IMR-90 (cell line): ENCODE measurements at regions not wholly inside any gene's neighbourhood (a gene's known extent, or its start where the extent isn't known, plus 50 kb on each side); places are given as distances from the start of the nearest gene placed in this dataset.

Experiments
- ATAC-seq: fragments of 200-7000 bp; cut with Tn5 transposase; 2 replicates; pipeline ENCODE4 v1.9.1; 2020; ENCODE audit warnings: low read depth, mild to moderate bottlenecking, moderate library complexity
- BruUV-seq: library from RNA; stranded (reverse); fragments of 400-500 nt; replicated peaks from 2 replicates; lab custom pipeline; 2021; lab: Mats Ljungman, UMichigan
- CTCF ChIA-PET: fragments of 300-600 bp; formaldehyde crosslinking; extraction: SDS; loops from one replicate; lab custom pipeline; 2021; ENCODE audit warnings: antibody characterized with exemption; lab: Yijun Ruan, JAX
- POLR2A ChIA-PET: fragments of 300-600 bp; sonication (Branson Sonifier 250); formaldehyde crosslinking; loops from one replicate; lab custom pipeline; 2022; ENCODE audit warnings: antibody characterized with exemption; ENCODE audit not compliant: unreplicated experiment; lab: Charles Lee
- DNase-seq: peaks from one replicate; pipeline ENCODE4 v3.0.0; 2013
- H2AFZ ChIP-seq: replicated peaks from 2 replicates; pipeline ENCODE3; 2013; ENCODE audit warnings: low read length, mild to moderate bottlenecking; ENCODE audit not compliant: poor library complexity
- H2AK5ac ChIP-seq: 2 replicates; pipeline ENCODE4 v1.6.1; 2013; ENCODE audit warnings: low read depth, low read length, inconsistent platforms
- H2AK9ac ChIP-seq: replicated peaks from 2 replicates; pipeline ENCODE3; 2013; ENCODE audit warnings: mild to moderate bottlenecking, low read depth, low read length, moderate library complexity; ENCODE audit not compliant: poor library complexity
- H2BK120ac ChIP-seq: 2 replicates; pipeline ENCODE4 v1.6.1; 2013; ENCODE audit warnings: low read depth, low read length, inconsistent platforms
- H2BK15ac ChIP-seq: 3 replicates; pipeline ENCODE4 v1.6.1; 2013; ENCODE audit warnings: low read depth, low read length, inconsistent platforms
- H2BK20ac ChIP-seq: 2 replicates; pipeline ENCODE4 v1.6.1; 2013; ENCODE audit warnings: low read depth, mild to moderate bottlenecking, inconsistent platforms, low read length, moderate library complexity
- H2BK5ac ChIP-seq: 2 replicates; pipeline ENCODE4 v1.6.1; 2013; ENCODE audit warnings: mild to moderate bottlenecking, low read depth, low read length, inconsistent platforms; ENCODE audit not compliant: poor library complexity, severe bottlenecking
- H3K14ac ChIP-seq: replicated peaks from 2 replicates; pipeline ENCODE4 v1.6.1; 2013; ENCODE audit warnings: low read depth, low read length, inconsistent platforms
- H3K18ac ChIP-seq: 2 replicates; pipeline ENCODE4 v1.6.1; 2013; ENCODE audit warnings: low read depth, low read length, control low read depth
- H3K23ac ChIP-seq: 2 replicates; pipeline ENCODE4 v1.6.1; 2013; ENCODE audit warnings: low read depth, low read length, inconsistent platforms
- H3K27ac ChIP-seq: 2 replicates; pipeline ENCODE4 v1.5.1; 2013; ENCODE audit warnings: mild to moderate bottlenecking, control low read depth, low read length; ENCODE audit not compliant: insufficient read depth
- H3K27me3 ChIP-seq: 2 replicates; pipeline ENCODE4 v1.6.1; 2013; ENCODE audit warnings: low read length; ENCODE audit not compliant: control insufficient read depth, insufficient read depth
- H3K36me3 ChIP-seq: 2 replicates; pipeline ENCODE4 v1.6.1; 2013; ENCODE audit warnings: low read length, mixed read lengths; ENCODE audit not compliant: control insufficient read depth, insufficient read depth
- H3K4ac ChIP-seq: 2 replicates; pipeline ENCODE4 v1.6.1; 2013; ENCODE audit warnings: low read depth, low read length, inconsistent platforms
- H3K4me1 ChIP-seq: 2 replicates; pipeline ENCODE4 v1.6.1; 2013; ENCODE audit warnings: low read length, mixed read lengths; ENCODE audit not compliant: control insufficient read depth, insufficient read depth
- H3K4me2 ChIP-seq: 2 replicates; pipeline ENCODE4 v1.6.1; 2013; ENCODE audit warnings: low read depth, mild to moderate bottlenecking, control low read depth, low read length, moderate library complexity
- H3K4me3 ChIP-seq: 2 replicates; pipeline ENCODE4 v1.5.1; 2013; ENCODE audit warnings: low read depth, mild to moderate bottlenecking, control low read depth, low read length, moderate library complexity; ENCODE audit not compliant: insufficient read depth
- H3K56ac ChIP-seq: 2 replicates; pipeline ENCODE4 v1.6.1; 2013; ENCODE audit warnings: low read length, inconsistent platforms; ENCODE audit not compliant: insufficient read depth; ENCODE audit errors: extremely low read depth
- H3K79me1 ChIP-seq, 2 experiments: 2 replicates each; pipeline ENCODE4 v1.6.1; 2013; ENCODE audit warnings: low read length in 2 of 2, inconsistent platforms in 1 of 2, low read depth in 1 of 2
- H3K9ac ChIP-seq: 2 replicates; pipeline ENCODE4 v1.6.1; 2013; ENCODE audit warnings: low read depth, low read length, control low read depth
- H3K9me1 ChIP-seq: 2 replicates; pipeline ENCODE4 v1.6.1; 2013; ENCODE audit warnings: low read length, inconsistent platforms; ENCODE audit not compliant: insufficient read depth
- H3K9me3 ChIP-seq: 2 replicates; pipeline ENCODE4 v1.6.1; 2013; ENCODE audit warnings: low read length; ENCODE audit not compliant: control insufficient read depth, insufficient read depth
- H4K20me1 ChIP-seq: 2 replicates; pipeline ENCODE4 v1.6.1; 2013; ENCODE audit warnings: low read length, inconsistent platforms; ENCODE audit not compliant: insufficient read depth
- H4K5ac ChIP-seq: 2 replicates; pipeline ENCODE4 v1.6.1; 2013; ENCODE audit warnings: mild to moderate bottlenecking, low read depth, low read length, control low read depth
- H4K8ac ChIP-seq, 2 experiments: 2 replicates each; pipeline ENCODE4 v1.6.1; 2013; ENCODE audit warnings: low read depth in 2 of 2, low read length in 2 of 2, control low read depth in 1 of 2, inconsistent platforms in 1 of 2
- H4K91ac ChIP-seq: 2 replicates; pipeline ENCODE4 v1.6.1; 2013; ENCODE audit warnings: low read depth, low read length, inconsistent platforms; ENCODE audit not compliant: insufficient read depth
- CTCF ChIP-seq: conservative IDR thresholded peaks from 2 replicates; pipeline ENCODE4 v1.5.1; 2012; ENCODE audit warnings: mild to moderate bottlenecking, low read depth, low read length, improper control_type of control experiment
- WGBS, 2 experiments: methylation state at CpG; one replicate each; pipeline versions ENCODE4 v1.1.5 to v1.1.7; 2013; ENCODE audit warnings: missing lambda C conversion rate in 2 of 2; ENCODE audit not compliant: insufficient read length in 1 of 2; ENCODE audit errors: extremely low coverage in 2 of 2; 5-methylcytosine and 5-hydroxymethylcytosine counted together
- dilution Hi-C: fragments of 300-500 bp; cut with HindIII; formaldehyde crosslinking; loops from one replicate; pipeline ENCODE4 v1.14.3; 2018; ENCODE audit warnings: low sequenced_read_pairs; ENCODE audit not compliant: unreplicated experiment
- in situ Hi-C: fragments of 300-500 bp; cut with MboI; formaldehyde crosslinking; loops from 3 replicates; pipeline ENCODE4 v1.14.3; 2019; ENCODE audit warnings: low sequenced_read_pairs, inconsistent platforms, mixed read lengths
- intact Hi-C: fragments of 100-400 bp; cut with micrococcal nuclease; formaldehyde crosslinking; loops from 2 replicates; pipeline ENCODE4 v1.10.0; 2022

- TF ChIP-seq CTCF, result no peak
- H4K91ac ChIP-seq, result no peak overlapping the region
- no peaks in the 10 kb centered on the region for H3K36me3 ChIP-seq
- intact Hi-C loops (no loop called here), dilution Hi-C loops (no loop called here), in situ Hi-C loops (loop anchor here (25.0 kb wide), 1 partner anchor 572 kb away; no protein-coding TSS in a partner anchor)
- H2BK5ac ChIP-seq, result no peak overlapping the region
- ChIA-PET POLR2A (no interaction called here), CTCF (interaction anchor here (1.0 kb wide), 1 partner anchor 130 kb away, joined by 3 read pairs; no protein-coding TSS in a partner anchor)
- WGBS, 2 experiments, result no CpG with 5 or more reads among the region's 2 CpGs
- no peak overlapping the region for H4K8ac ChIP-seq
- ATAC-seq (no peak), DNase-seq (no peak)
- no peak overlapping the region for H2AK5ac ChIP-seq
- no peak overlapping the region for H2BK15ac ChIP-seq
- H3K23ac ChIP-seq, result no peak overlapping the region
- H4K5ac ChIP-seq, result no peak overlapping the region
- H3K18ac ChIP-seq, result no peak overlapping the region
- H3K4me1 ChIP-seq, result no peaks in the 10 kb centered on the region
- H3K27ac ChIP-seq, result no peak overlapping the region
- no peak overlapping the region for H3K14ac ChIP-seq
- no TSS peak for BruUV-seq
- no peaks in the 10 kb centered on the region for H3K9me1 ChIP-seq
- no peak overlapping the region for H2AK9ac ChIP-seq
- no peak overlapping the region for H2BK20ac ChIP-seq
- no peak overlapping the region for H3K56ac ChIP-seq
- H3K4me3 ChIP-seq, result no peak overlapping the region
- no peak overlapping the region for H3K9ac ChIP-seq
- no peaks in the 10 kb centered on the region for H4K20me1 ChIP-seq
- no peak overlapping the region for H2AFZ ChIP-seq
- H3K9me3 ChIP-seq, result no peaks in the 10 kb centered on the region
- no peak overlapping the region for H3K4me2 ChIP-seq
- no peak overlapping the region for H3K4ac ChIP-seq
- no peaks in the 10 kb centered on the region for H3K27me3 ChIP-seq
- no peak overlapping the region for H2BK120ac ChIP-seq
- H3K79me1 ChIP-seq, result no peaks in the 10 kb centered on the region
These were observed 147.1 kb downstream of the DCK start for GRCh38 chr4:71140563-71140962.
